H54 (cell line): ENCODE measurements at regions not wholly inside any gene's neighbourhood (a gene's known extent, or its start where the extent isn't known, plus 50 kb on each side); places are given as distances from the start of the nearest gene placed in this dataset.
"Not testable (repeated sequence)": the region's sequence is repeated elsewhere in the genome, so short reads cannot be mapped to it uniquely, and the experiment has no call there.

ENCODE experiments used
- DNase-seq: peaks from one replicate; pipeline ENCODE4 v3.0.0; 2011; ENCODE audit warnings: low spot score, mixed read lengths; ENCODE audit not compliant: insufficient read length
- FAIRE-seq: peaks from 3 replicates; lab custom pipeline; 2011; peaks lifted over from hg19 to GRCh38; lab: Jason Lieb, UNC
- POLR2A ChIP-seq: IDR thresholded peaks from 2 replicates; pipeline ENCODE4 v1.6.1; 2011; ENCODE audit warnings: low read depth, mild to moderate bottlenecking, low read length

- no peak for TF ChIP-seq POLR2A
- DNase-seq (no peak), FAIRE-seq (no peak)
Observed at GRCh38 chr20:12203981-12204380, 286.3 kb downstream of the BTBD3 start.

DNA sequence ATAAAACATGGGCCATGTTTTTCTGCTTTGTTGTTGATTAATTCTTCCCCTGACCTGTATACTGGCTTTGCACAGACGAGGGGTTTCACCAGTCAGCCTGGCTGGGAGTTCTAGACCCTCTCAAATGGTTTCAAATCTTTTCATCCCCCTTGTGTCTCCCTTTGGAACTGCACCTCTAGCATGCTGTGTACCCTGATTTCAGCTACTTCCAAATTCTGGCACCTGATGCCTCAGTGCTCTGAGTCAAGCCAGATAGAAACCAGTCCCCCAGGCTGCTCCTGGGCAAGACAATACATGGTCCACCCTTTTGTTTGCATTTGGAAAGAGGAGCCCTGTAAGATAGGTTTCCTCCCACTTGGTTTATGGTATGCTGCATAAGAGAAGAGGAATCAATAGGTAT, 290.2 kb downstream of the BTBD3 start:
- FAIRE-seq (no peak), DNase-seq (no peak)
- TF ChIP-seq POLR2A, result no peak

- TF ChIP-seq POLR2A, result no peak
- FAIRE-seq (no peak), DNase-seq (no peak)
Observed at GRCh38 chr20:12210591-12210990, 292.9 kb downstream of the BTBD3 start.

- FAIRE-seq (no peak), DNase-seq (no peak)
- no peak for TF ChIP-seq POLR2A
Observed at GRCh38 chr20:12211361-12211760, 293.7 kb downstream of the BTBD3 start.

DNA sequence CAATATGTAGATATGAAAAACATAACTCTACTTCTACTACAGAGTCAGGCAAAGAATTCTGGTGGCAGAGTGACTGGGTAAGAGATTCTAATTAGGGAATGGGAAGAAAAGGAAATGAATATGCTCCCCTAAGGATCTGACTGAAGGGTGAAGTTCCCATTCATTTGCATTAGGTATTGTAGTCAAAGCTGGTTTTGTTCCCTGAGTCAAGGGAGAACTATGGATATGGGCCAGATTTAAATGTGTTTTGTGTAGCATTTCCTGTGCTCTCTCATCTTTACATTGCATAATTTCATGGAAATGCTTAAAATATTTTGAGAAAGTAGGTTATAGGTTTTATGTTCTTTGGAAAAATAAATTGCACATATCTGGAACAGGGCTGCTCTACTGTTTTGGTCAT, 299.7 kb downstream of the BTBD3 start:
- DNase-seq (no peak), FAIRE-seq (no peak)
- TF ChIP-seq POLR2A, result no peak

GRCh38 chr20:12219798-12220197, 302.1 kb downstream of the BTBD3 start:
- FAIRE-seq (no peak), DNase-seq (no peak)
- TF ChIP-seq POLR2A, result no peak

GRCh38 chr20:12223057-12223456, 305.4 kb downstream of the BTBD3 start:
- FAIRE-seq (no peak), DNase-seq (no peak)
- no peak for TF ChIP-seq POLR2A

- FAIRE-seq (no peak), DNase-seq (no peak)
- no peak for TF ChIP-seq POLR2A
Observed at GRCh38 chr20:12225898-12226297, 308.2 kb downstream of the BTBD3 start.

GRCh38 chr20:12229891-12230290, 312.2 kb downstream of the BTBD3 start:
- FAIRE-seq, result no peak
- DNase-seq, result no peak
- no peak for TF ChIP-seq POLR2A

DNA sequence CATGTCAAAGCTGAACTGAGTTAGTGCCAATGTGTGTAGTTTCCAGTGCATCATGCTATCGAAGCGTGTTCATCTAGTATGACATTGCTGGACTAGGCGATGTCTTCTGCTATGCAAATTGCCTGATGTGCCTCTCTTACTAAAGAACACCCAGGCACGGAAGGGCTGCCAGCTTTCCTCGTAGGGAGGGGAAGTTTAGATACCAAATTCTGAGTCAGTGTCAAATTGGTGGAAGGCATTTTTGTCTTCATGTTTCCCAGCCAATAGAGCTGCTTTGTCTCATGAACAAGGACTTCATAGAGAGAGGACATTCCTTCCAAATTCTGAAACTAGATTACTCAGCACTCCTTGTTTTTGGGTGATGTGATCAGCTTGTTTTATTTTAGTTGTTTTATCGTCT, 320.1 kb downstream of the BTBD3 start:
- TF ChIP-seq POLR2A, result no peak
- DNase-seq, result no peak
- FAIRE-seq, result no peak

- TF ChIP-seq POLR2A, result no peak
- FAIRE-seq, result no peak
- no peak for DNase-seq
Observed at GRCh38 chr20:12241065-12241464, 323.4 kb downstream of the BTBD3 start.

DNA sequence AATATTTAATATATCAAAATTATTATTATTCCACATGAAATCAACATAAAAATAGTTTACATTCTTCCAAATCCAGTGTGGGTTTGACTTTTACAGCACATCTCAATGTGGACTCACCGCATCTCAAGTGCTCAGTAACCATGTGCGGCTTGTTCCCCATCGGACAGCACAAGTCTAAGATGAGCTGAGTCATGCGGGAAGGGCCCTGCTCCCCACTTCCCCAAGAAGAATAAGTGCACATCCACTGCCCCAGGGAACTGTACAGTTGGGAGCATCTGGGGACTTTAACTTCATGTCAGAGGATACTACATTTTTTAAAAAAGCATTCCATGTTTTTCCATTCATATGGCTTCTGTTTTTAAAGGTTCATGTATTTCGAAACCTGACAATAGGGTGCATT, 325.6 kb downstream of the BTBD3 start:
- FAIRE-seq (no peak), DNase-seq (no peak)
- TF ChIP-seq POLR2A, result no peak

- no peak for TF ChIP-seq POLR2A
- DNase-seq (no peak), FAIRE-seq (no peak)
Observed at GRCh38 chr20:12248481-12248880, 330.8 kb downstream of the BTBD3 start.

GRCh38 chr20:12250661-12251060, 333.0 kb downstream of the BTBD3 start:
- not testable (repeated sequence) for DNase-seq, FAIRE-seq

DNA sequence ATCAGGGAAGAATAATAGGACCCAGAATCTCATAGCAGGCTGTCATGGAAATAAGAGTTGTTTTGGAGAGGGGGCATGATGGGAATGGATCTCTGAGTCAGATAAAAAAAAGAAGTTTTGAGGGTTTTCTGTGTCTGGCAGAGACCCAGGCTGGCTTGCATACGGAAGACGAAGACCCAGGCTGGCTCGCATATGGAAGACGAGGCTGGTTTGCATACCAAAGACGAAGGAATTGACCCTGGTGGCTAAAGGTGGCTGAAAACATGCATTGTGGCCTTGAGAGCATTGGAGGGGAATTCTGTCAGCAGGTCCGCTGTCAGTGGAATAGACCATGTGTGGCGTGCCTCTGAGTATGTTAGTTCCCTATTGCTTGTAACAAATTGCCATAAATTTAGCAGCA, 335.1 kb downstream of the BTBD3 start:
- DNase-seq (no peak), FAIRE-seq (no peak)
- TF ChIP-seq POLR2A, result no peak

- TF ChIP-seq POLR2A, result no peak
- no peak for DNase-seq
- FAIRE-seq, result no peak
Observed at GRCh38 chr20:12255461-12255970, 337.8 kb downstream of the BTBD3 start.
